HCT116 (cell line): ENCODE measurements at regions not wholly inside any gene's neighbourhood (a gene's known extent, or its start where the extent isn't known, plus 50 kb on each side); places are given as distances from the start of the nearest gene placed in this dataset.

Experiments used
- ATAC-seq: fragments of 200-7000 bp; cut with Tn5 transposase; 2 replicates; pipeline ENCODE4 v1.9.1; 2020; ENCODE audit warnings: mild to moderate bottlenecking, moderate library complexity
- BruUV-seq: library from RNA; stranded (reverse); fragments of 400-500 nt; replicated peaks from 2 replicates; lab custom pipeline; 2021; lab: Mats Ljungman, UMichigan
- CTCF ChIA-PET: fragments of 300-600 bp; sonication (Branson Sonifier 250); formaldehyde crosslinking; loops from one replicate; lab custom pipeline; 2021; ENCODE audit warnings: antibody characterized with exemption; lab: Charles Lee
- POLR2A ChIA-PET: fragments of 300-600, 350-600 bp; sonication (Branson Sonifier 250); formaldehyde crosslinking; loops from one replicate; lab custom pipeline; 2021; ENCODE audit warnings: antibody characterized with exemption; lab: Charles Lee
- RAD21 ChIA-PET, 2 experiments: fragments of 300-600 bp; sonication (Branson Sonifier 250); formaldehyde crosslinking; loops; one replicate each; lab custom pipeline; 2023; ENCODE audit warnings: low total read pairs in 2 of 2; ENCODE audit not compliant: uncharacterized antibody in 2 of 2, unreplicated experiment in 2 of 2, low non-redundant PET in 1 of 2; lab: Charles Lee
- DNase-seq: peaks from one replicate; pipeline ENCODE4 v3.0.0-alpha.2; 2010; ENCODE audit warnings: low read depth, low spot score
- H2AFZ ChIP-seq: fragments of 200-600 bp; shearing (Covaris generic), sonication (generic); 2 replicates; pipeline ENCODE4 v1.6.1; 2017; ENCODE audit warnings: low read depth, mixed run types, mixed read lengths, antibody characterized with exemption, low read length; ENCODE audit not compliant: poor library complexity, severe bottlenecking
- H3K27ac ChIP-seq: 2 replicates; pipeline ENCODE4 v1.5.1; 2012; ENCODE audit warnings: low read depth, low read length
- H3K27me3 ChIP-seq: fragments of 200-600 bp; sonication (generic); 2 replicates; pipeline ENCODE4 v1.6.1; 2016; ENCODE audit warnings: mixed run types, low read length, mixed read lengths; ENCODE audit not compliant: insufficient read depth
- H3K36me3 ChIP-seq, 2 experiments: fragments of 200-500 bp in 1 of 2; fragments of 200-600 bp in 1 of 2; sonication (Bioruptor generic) in 1 of 2; sonication (generic) in 1 of 2; 2 replicates each; pipeline versions ENCODE4 v1.5.1 to v1.6.1; 2014 to 2016; ENCODE audit warnings: low read length in 2 of 2, inconsistent platforms in 1 of 2, mixed read lengths in 1 of 2, mixed run types in 1 of 2; ENCODE audit not compliant: insufficient read depth in 2 of 2, control insufficient read depth in 1 of 2
- H3K4me1 ChIP-seq, 2 experiments: fragments of 200-600 bp in 1 of 2; sonication (generic) in 1 of 2; 2 replicates each; pipeline versions ENCODE4 v1.5.1 to v1.6.1; 2012 to 2017; ENCODE audit warnings: low read length in 2 of 2, inconsistent platforms in 1 of 2, mild to moderate bottlenecking in 1 of 2, mixed read lengths in 1 of 2, mixed run types in 1 of 2, moderate library complexity in 1 of 2; ENCODE audit not compliant: insufficient read depth in 2 of 2, control insufficient read depth in 1 of 2
- H3K4me2 ChIP-seq: fragments of 200-600 bp; sonication (generic); 2 replicates; pipeline ENCODE4 v1.6.1; 2017; ENCODE audit warnings: mixed run types, low read length, mixed read lengths
- H3K4me3 ChIP-seq, 2 experiments: fragments of 200-600 bp in 1 of 2; sonication (generic) in 1 of 2; replicated peaks in 1 of 2; 2 replicates each; pipeline ENCODE4 v1.5.1; 2011 to 2016; ENCODE audit warnings: low read length in 2 of 2, control low read depth in 1 of 2, low read depth in 1 of 2, mild to moderate bottlenecking in 1 of 2, mixed read lengths in 1 of 2, mixed run types in 1 of 2
- H3K79me2 ChIP-seq: fragments of 200-600 bp; sonication (generic); 2 replicates; pipeline ENCODE4 v1.6.1; 2017; ENCODE audit warnings: mild to moderate bottlenecking, mixed run types, low read length, moderate library complexity, mixed read lengths; ENCODE audit not compliant: insufficient read depth
- H3K9ac ChIP-seq: fragments of 200-600 bp; sonication (generic); 2 replicates; pipeline ENCODE4 v1.6.1; 2016; ENCODE audit warnings: low read length, mixed read lengths
- H3K9me2 ChIP-seq: fragments of 200-600 bp; sonication (generic), shearing (Covaris generic); 2 replicates; pipeline ENCODE4 v1.6.1; 2017; ENCODE audit warnings: mixed run types, mild to moderate bottlenecking, moderate library complexity; ENCODE audit not compliant: insufficient read depth
- H3K9me3 ChIP-seq, 2 experiments: fragments of 200-500 bp in 1 of 2; fragments of 200-600 bp in 1 of 2; sonication (Bioruptor generic) in 1 of 2; sonication (generic) in 1 of 2; 2 replicates each; pipeline ENCODE4 v1.6.1; 2014 to 2017; ENCODE audit warnings: low read length in 2 of 2, mixed read lengths in 2 of 2, inconsistent platforms in 1 of 2, low read depth in 1 of 2, mild to moderate bottlenecking in 1 of 2, mixed run types in 1 of 2, moderate library complexity in 1 of 2; ENCODE audit not compliant: control insufficient read depth in 1 of 2, insufficient read depth in 1 of 2
- H4K20me1 ChIP-seq: fragments of 200-600 bp; sonication (generic), shearing (Covaris generic); 2 replicates; pipeline ENCODE4 v1.6.1; 2017; ENCODE audit warnings: mixed run types, mild to moderate bottlenecking, moderate library complexity; ENCODE audit not compliant: insufficient read depth
- CBX3 ChIP-seq: IDR thresholded peaks from 2 replicates; pipeline ENCODE4 v1.6.1; 2012; ENCODE audit warnings: low read depth
- CEBPB ChIP-seq: IDR thresholded peaks from 2 replicates; pipeline ENCODE4 v1.6.1; 2012; ENCODE audit warnings: low read depth
- CTCF ChIP-seq, 3 experiments: fragments of 200-600 bp in 1 of 3; sonication (generic) in 1 of 3; IDR thresholded peaks in 2 of 3; conservative IDR thresholded peaks in 1 of 3; 2 replicates each; pipeline ENCODE4 v1.5.1; 2012 to 2017; ENCODE audit warnings: low read depth in 2 of 3, low read length in 2 of 3, antibody characterized with exemption in 1 of 3, borderline replicate concordance in 1 of 3, control low read depth in 1 of 3, mild to moderate bottlenecking in 1 of 3, mixed read lengths in 1 of 3, mixed run types in 1 of 3, moderate library complexity in 1 of 3; ENCODE audit not compliant: insufficient read depth in 1 of 3
- ELF1 ChIP-seq: IDR thresholded peaks from 2 replicates; pipeline ENCODE4 v1.6.1; 2012; ENCODE audit warnings: low read depth, borderline replicate concordance
- EZH2phosphoT487 ChIP-seq: fragments of 200-600 bp; IDR thresholded peaks from 2 replicates; pipeline ENCODE4 v1.6.1; 2018; ENCODE audit warnings: antibody characterized with exemption, borderline replicate concordance
- FOSL1 ChIP-seq: IDR thresholded peaks from 2 replicates; pipeline ENCODE4 v1.6.1; 2012; ENCODE audit warnings: low read depth
- JUND ChIP-seq: IDR thresholded peaks from 2 replicates; pipeline ENCODE4 v1.6.1; 2012
- MAX ChIP-seq: IDR thresholded peaks from 2 replicates; pipeline ENCODE4 v1.6.1; 2012
- POLR2AphosphoS5 ChIP-seq: IDR thresholded peaks from 2 replicates; pipeline ENCODE4 v1.6.1; 2011; ENCODE audit warnings: mild to moderate bottlenecking, low read depth, low read length, moderate library complexity
- RAD21 ChIP-seq: IDR thresholded peaks from 2 replicates; pipeline ENCODE4 v1.6.1; 2012; ENCODE audit warnings: low read depth, mild to moderate bottlenecking
- REST ChIP-seq: IDR thresholded peaks from 2 replicates; pipeline ENCODE4 v1.6.1; 2012; ENCODE audit warnings: low read depth
- SIN3A ChIP-seq: IDR thresholded peaks from 2 replicates; pipeline ENCODE4 v1.6.1; 2012; ENCODE audit warnings: low read depth
- SP1 ChIP-seq: IDR thresholded peaks from 2 replicates; pipeline ENCODE4 v1.6.1; 2012; ENCODE audit warnings: low read depth
- SRF ChIP-seq: IDR thresholded peaks from 2 replicates; pipeline ENCODE4 v1.6.1; 2012; ENCODE audit warnings: low read depth
- TCF7L2 ChIP-seq: IDR thresholded peaks from 2 replicates; pipeline ENCODE4 v1.7.0; 2011; ENCODE audit warnings: borderline replicate concordance, inconsistent platforms; ENCODE audit not compliant: insufficient read depth, insufficient read length; ENCODE audit errors: extremely low read depth
- YY1 ChIP-seq: IDR thresholded peaks from 2 replicates; pipeline ENCODE4 v1.6.1; 2011; ENCODE audit warnings: low read length, low read depth, moderate library complexity, mild to moderate bottlenecking; ENCODE audit not compliant: insufficient replicate concordance; ENCODE audit errors: extremely low read depth
- ZBTB33 ChIP-seq: IDR thresholded peaks from 2 replicates; pipeline ENCODE4 v1.6.1; 2011; ENCODE audit warnings: mild to moderate bottlenecking, low read length, moderate library complexity; ENCODE audit not compliant: insufficient replicate concordance; ENCODE audit errors: extremely low read depth
- ZFX ChIP-seq: fragments of 450-650 bp; IDR thresholded peaks from 2 replicates; pipeline ENCODE4 v1.6.1; 2017
- ZNF274 ChIP-seq: fragments of 200-500 bp; sonication (Bioruptor generic); IDR thresholded peaks from 2 replicates; pipeline ENCODE4 v1.6.1; 2014; ENCODE audit warnings: mild to moderate bottlenecking, low read depth, low read length, inconsistent platforms
- intact Hi-C: fragments of 100-400 bp; cut with micrococcal nuclease; formaldehyde crosslinking; loops from 2 replicates; pipeline ENCODE4 v1.10.0; 2022

- Histone ChIP-seq H3K4me1 (no peaks in the 10 kb centered on the region), H2AFZ (no peak overlapping the region), H4K20me1 (no peaks in the 10 kb centered on the region), H3K9me3 (peaks cover 12 to 32% of the 10 kb centered on the region in 2 experiments; a peak in 2 of 4 replicates), H3K4me2 (no peak overlapping the region), H3K79me2 (no peaks in the 10 kb centered on the region), H3K27me3 (no peaks in the 10 kb centered on the region), H3K27ac (no peak overlapping the region), H3K9me2 (no peaks in the 10 kb centered on the region), H3K9ac (no peak overlapping the region), H3K36me3 (no peaks in the 10 kb centered on the region), H3K4me3 (no peak overlapping the region)
- ChIA-PET POLR2A (no interaction called here), RAD21 (no interaction called here), CTCF (no interaction called here)
- TF ChIP-seq POLR2AphosphoS5 (no peak), TCF7L2 (no peak), YY1 (no peak), ZNF274 (no peak), SRF (no peak), FOSL1 (no peak), ZFX (no peak), RAD21 (no peak), ZBTB33 (no peak), SP1 (no peak), ELF1 (no peak), CBX3 (no peak), JUND (no peak), REST (no peak), EZH2phosphoT487 (no peak), SIN3A (no peak), MAX (no peak), CTCF (IDR thresholded peaks at IDR 0.05 in 2 of 3, conservative IDR thresholded peaks at IDR 0.05 in 1 of 3; ENCODE audit: borderline replicate concordance in 1 of 3, insufficient read depth in 1 of 3, low read depth in 2 of 3, low read length in 2 of 3) (no peak), CEBPB (no peak)
- intact Hi-C loops = no loop called here
- DNase-seq = no peak
- BruUV-seq = no TSS peak
- no peak for ATAC-seq
These were observed 762.2 kb upstream of the CNTNAP5 start for GRCh38 chr2:123262856-123263255.
